GM21390 (cell line): ENCODE measurements at regions not wholly inside any gene's neighbourhood (a gene's known extent, or its start where the extent isn't known, plus 50 kb on each side); places are given as distances from the start of the nearest gene placed in this dataset.

Experiments
- ATAC-seq: cut with Tn5 transposase; IDR thresholded peaks from one replicate; pipeline ENCODE4 v1.9.1; 2021; ENCODE audit not compliant: unreplicated experiment

DNA sequence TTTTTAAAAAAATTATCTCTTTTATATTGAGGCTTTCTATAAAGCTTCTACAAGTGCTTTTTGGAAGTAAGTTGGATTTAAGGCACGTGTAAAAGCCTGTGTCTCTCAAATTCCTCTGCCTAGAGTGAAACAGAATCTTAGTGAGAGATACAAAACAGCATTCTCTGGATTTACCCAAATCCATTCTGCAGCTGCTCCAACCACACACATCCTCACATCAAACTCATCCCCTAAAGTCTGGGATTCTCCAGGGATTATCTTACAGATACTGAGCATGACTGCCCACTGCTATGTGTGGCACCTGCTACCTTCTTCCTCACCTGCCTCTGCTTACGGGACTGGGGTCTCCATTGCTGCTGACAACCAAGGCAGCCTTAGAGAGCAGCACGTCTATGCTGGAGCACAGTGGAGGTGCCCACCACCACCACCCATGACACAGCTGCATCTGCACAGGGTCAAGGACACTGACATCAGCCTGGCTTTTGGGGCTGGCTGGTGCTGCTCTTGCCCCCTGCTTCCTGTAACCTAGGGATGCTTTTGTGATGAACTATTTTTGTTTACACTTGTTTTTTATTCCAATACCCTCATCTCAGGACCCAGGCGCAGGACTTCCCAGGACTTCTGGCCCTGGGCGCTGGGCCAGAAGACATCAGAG is 139.2 kb upstream of the NAMPT start:
- ATAC-seq = no peak

DNA sequence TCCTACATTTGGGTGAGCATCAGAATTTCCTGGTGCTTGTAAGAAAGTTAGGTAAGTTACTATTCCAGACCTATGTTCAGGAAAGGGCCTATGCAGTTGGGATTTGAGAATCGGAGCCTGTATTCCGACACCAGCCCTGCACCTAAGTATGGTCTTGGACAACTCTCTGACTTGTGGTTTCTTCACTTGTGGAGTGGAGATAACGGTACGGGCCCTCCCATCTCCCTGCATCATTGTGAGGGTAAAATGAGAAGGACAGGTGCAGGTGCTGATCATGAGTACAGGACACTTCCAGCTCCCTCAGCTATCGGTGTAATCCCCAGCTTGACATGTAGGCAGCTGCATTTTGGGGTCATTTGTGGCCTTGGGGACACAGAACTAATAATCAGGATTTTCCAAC is 138.3 kb upstream of the NAMPT start:
- ATAC-seq = no peak

DNA sequence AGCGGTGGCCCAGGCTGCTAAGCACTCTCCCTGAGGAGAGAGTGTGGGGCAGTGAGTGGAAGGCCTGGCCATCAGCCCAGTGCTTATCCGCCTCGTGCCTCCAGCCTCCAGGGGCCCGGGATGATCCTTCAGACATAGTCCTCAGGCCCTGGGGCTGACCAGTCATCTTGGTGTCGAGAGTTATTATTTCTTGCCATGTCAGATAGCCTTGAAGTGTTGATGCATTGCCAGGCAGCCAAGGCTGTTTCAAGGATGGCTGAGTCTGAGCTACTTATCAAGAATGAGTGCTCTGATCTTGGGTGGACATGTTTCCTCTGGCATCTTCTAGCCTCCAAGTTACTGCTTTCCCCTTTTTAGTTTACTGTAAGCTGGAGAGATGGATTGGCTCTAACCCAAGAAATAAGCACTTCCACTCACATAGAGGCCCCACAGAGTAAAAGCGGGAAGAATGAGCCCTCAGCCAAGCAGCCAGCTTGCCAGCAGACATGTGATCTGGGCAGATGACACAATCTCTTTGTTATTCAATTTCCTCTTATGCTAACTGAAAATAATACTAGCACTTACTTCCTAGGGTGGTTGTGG is 136.5 kb upstream of the NAMPT start:
- no peak for ATAC-seq

DNA sequence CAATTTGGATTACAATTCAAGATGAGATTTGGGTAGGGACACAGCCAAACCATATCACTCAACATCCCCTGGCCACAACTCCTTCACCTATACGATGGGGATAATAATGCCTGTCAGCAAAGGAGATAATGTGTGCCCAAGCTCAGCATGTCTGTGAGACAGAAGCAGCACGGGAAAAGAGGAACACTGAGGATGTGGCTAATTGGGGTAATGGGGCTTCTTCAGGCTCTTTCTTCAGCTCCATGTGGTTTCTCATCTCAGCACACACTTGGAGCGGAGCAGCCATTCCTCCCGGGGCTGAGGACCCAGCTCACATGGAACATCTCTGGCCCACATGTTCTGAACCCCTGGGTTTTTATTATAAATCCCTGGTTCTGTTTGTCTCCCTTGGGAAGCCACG is 136.0 kb upstream of the NAMPT start:
- no peak for ATAC-seq

DNA sequence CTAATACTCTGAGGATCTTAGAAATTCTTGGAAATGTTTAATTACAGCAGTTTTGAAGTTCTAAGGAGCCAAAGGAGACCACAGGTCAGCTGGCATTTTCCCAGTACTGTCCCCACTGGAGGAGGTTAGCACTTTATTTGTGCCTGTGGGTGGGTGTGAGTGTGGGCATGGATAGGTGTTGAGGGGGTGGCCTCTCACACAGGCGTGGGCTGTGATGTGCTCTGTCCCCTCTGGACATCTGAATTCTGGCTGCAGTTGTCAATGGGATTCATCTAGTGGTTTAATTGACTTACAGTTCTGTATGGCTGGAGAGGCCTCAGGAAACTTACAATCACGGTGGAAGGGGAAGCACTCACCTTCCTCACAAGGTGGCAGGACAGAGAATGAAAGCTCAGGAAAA is 135.4 kb upstream of the NAMPT start:
- ATAC-seq = no peak

DNA sequence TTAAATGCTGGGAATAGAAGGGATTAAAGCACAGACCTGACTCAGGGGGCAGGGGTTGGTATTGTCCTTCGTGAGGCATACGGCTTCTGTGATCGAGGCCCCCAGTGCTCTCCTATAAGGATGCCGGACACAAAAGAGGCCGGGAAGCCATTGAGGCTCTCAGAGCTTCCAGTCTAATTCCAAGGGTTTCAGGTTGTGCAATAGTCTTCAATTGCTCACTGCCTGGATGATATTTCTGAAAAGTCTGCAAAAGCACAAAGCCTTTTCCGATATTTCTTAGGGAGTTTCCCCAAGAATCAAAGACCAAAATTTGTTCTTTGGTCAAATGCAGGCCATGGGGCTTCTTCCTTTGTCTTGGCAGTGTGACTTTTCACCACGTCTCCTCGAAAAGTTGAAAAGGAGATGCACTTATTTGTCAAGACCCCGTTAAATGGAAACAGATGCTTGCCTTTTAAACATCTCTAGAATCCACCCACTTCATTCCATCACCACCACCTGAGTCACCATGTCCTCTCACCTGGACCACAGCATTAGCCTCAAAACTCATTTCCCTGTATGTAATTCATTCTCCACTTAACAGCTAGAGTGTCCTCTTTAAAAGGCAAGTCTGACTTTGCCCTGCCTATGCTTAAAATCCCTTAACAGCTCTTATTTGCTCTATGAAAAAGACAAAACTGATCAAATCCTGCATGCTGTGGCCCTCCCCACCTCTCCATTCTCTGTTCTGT is 134.8 kb upstream of the NAMPT start:
- no peak for ATAC-seq

DNA sequence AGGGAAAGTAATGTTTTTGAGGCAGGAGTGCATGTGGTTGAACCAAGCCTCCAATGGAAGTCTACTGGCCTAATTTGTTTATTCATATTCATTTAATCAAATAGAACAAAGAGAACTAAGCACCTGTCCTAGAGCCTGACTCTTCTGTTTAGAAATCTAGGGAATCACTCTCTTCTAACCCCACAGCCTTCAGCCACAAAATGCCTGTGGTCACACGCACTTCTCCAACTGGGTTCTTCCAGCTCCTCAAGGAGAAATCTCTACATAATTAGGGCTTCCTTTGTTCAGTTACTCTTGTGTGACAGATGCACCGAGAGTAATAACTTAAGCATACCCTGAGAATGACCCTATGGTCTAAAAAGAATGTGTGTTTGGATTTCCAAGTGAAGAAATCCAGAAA is 133.7 kb upstream of the NAMPT start:
- ATAC-seq = no peak

DNA sequence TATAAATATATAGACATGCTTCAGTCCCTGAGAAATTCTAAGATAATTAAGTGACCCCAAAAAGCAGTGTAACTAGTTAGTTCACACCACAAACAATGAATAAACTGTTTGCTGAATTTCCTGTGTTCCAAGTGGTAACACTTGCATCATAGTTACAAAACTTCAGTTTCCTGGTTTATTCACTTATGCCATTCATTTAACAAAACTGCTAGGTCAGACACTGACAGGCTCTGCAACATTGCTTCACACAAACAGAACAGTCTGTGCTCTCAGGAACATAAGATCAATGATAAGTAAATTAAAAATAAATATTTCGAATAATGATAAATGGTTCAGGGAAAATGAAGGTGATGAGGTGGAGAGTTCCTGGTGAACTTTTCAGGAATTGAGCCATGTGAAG is 133.3 kb upstream of the NAMPT start:
- ATAC-seq = no peak

DNA sequence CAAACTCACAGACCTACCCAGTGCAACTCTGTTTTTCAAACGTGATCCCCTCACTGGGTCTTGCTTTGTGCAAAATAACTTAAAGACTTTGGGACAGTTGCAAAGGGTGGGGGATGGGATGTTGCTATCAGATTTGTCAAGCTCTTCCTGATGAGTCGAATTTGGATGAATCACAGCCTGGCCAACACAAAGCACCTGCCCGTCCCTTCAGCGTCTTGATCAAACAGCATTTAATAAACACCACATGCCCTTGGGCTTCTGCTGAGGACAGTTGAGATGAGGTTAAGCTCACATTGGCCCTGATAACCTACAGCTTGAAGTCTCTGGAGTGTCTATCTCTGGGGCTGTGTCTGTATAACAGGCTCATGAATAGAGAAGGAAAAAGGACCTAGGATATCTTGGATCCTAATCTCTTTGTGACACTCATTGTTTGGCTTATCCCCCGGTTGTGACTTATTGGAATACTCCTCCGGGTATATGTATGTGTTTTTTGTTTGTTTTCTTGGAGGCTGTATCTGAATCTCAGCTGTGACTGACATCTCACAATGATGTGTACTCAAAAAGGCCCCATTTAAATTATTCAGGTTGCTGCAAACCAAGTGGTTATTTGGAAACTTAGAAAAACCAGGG is 132.6 kb upstream of the NAMPT start:
- ATAC-seq = no peak

DNA sequence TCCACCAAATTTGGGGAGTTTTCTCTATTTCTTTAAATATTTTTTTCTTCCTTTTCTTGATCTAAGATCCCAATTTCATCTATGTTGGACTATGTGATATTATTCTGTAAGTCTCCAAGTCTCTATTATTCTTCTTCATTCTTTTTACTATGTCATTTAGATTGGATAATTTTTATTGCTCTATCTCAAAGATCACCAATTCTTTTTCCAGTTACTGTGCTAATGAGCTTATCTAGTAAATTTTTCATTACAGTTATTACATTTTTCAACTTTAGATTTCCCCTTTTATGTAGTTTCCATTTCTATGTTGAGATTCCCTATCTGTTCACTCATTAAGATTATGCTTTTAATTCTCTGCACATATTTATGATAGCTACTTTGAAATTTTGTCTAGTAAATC is 131.6 kb upstream of the NAMPT start:
- ATAC-seq = no peak

DNA sequence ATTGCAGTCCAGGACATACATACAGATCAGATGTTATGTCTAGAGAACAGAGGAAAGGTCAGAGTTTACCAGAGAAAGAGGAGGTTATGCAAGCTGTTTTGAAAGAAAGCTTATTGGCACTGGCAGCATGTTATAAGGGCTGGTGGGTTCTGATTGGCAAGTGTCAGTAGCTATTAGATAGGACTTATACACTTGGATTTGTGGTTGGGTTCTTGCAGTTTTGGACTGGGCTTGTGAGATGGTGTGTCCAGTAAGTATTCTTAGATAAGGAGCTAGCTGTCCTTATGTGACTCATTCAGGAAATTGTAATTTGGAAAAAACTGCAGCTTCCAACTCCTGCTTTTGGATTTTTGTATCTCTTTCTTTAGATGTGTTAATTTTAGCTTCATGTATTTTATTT is 130.7 kb upstream of the NAMPT start:
- no peak for ATAC-seq

DNA sequence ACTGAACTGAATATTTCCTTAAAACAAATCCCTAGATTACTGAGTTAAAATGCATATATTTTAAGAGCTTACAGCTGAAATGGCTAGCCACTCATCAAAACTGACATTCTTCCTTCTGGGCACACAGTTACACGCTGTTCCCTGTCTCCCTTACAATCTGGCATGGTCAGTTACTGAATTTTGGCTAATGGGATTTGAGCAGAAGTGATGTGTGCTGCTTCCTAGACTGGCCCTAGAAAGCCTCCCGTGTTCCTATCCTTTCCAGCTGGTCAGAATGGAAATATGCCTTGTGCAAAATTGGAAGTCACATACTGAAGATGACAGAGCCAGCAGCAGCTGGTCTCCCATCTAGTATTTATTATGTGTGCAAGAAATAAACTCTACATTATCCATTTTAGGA is 128.7 kb upstream of the NAMPT start:
- ATAC-seq = no peak

DNA sequence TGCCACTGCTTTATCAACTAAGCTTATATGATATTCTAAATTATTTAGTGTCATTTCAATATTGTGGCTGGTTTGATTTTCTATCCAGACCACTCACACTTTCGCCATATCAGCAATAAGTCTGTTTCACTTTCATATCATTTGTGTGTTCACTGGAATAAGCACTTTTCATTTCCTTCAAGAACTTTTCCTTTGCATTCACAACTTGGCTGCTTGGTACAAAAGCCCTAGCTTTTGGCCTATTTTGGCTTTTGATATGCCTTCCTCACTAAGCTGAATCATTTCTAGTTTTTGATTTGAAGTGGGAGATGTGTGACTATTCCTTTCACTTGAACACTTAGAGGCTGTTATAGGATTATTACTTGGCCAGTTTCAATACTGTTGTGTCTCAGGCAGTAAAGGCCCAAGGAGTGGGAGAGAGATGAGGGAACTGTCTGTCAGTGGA is 120.9 kb upstream of the NAMPT start:
- ATAC-seq = no peak

DNA sequence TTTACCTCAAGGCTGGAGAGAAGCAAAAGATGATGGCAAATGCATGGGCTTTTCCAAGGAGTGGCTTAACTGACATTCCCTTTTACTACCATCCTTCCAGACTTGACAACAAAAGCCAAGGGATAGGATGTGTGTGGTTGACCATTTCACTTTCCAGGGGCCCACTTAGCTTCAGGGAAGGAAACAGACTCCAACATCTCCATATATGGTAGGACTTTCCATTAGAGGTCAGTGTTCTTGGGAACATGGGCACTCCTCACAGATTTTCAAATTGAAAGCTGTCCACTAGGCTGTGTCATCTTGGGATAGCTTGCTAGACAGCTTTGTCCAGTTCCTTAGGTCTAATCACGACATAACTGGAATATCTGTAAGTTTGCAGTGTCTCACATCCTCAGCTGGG is 118.1 kb upstream of the NAMPT start:
- no peak for ATAC-seq

DNA sequence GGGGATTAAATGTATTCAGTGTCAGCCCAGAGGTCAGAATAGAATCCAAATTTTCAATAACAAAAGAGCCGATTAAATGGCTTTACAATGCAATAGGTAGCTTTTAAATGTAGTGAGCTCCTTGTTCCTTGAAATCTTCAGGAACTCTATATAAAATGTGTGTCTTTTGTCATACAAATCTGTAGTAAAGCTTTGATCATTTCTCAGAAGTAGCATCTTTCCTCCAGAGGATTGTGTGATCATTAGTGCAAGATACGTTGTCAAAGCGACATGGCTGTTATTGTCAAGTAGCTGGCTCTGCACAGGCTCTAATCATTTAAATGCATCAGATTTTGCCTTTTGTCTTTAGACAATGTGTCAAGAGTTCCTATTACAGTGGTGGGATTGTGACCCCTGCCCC is 116.1 kb upstream of the NAMPT start:
- no peak for ATAC-seq

DNA sequence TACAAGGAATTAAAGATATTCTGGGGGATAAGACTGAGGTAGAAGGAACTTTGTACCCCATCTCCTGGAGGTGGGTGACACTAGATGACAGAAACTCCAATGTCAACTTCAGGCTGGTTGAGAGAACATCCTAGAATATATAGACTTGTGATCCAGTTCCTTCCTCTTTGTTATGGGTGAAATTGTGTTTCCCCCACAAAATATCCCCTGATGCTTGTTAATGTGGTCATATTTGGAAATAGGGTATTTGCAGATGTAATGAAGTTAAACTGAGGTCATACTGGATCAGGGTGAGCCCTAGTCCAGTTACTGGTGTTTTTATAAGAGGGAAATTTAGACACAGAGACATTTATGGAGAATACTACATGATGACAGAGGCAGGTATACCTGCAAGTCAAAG is 114.0 kb upstream of the NAMPT start:
- ATAC-seq = no peak

DNA sequence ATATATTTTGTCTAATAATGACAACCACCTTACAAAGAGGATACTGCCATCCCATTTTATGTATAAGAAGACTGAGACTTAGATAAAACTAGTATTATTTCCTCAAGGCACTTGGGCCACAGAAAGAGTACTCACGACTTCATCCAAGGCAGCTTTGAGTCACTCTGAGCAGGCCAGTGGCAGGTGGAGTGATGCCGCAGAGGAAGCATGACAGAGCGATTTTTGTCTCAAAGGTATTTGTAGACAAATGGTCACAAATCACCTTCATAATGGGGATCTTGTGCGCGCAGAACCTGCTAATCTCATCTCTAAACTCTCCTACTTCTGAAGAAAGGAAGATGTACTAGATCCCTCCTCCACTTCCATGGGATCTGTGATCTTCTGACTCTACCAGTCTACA is 113.2 kb upstream of the NAMPT start:
- ATAC-seq = no peak

DNA sequence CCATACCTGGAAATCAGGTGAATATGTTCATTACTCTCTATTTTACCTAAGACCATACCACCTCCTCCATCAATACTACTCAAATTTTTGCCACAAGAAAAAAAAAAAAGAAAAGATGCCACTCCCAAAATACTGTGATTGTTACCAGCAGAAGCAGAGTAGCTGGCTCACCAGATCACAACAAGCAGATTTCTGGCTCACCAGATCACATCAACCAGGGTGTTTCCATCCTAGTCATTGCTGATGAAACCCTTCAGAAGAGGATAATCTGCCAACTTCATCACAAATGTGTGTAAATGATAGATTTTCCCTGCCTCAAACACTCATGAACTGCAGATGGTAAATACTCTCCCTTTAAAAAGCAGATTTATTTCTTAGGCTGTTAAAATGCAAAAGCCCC is 109.7 kb upstream of the NAMPT start:
- no peak for ATAC-seq

DNA sequence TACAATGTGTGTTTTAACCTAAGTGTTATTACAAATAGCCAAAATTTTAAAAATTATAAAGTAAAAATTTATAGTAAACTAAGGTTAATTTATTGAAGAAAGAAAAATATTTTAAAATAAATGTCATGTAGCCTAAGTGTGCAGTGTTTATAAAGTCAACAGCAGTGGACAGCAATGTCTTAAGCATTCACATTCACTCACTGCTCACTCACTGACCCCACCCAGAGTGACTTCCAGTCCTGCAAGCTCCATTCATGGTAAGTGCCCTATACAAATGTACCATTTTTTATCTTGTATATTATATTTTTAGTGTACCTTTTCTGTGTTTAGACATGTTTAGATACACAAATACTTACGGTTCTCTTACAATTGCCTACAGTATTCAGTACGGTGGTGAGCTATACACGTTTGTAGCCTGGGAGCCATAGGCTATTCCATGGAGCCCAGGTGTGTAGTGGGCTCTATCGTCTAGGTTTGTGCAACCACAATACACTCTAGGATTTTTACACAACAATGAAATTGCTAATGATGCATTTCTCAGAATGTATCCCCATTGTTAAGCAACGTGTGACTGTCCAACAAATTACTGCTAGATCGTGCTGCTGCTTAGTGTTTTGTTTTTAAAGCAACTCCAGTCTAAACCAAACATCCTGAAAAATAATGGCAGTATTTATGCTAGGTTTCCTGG is 108.9 kb upstream of the NAMPT start:
- ATAC-seq = no peak

DNA sequence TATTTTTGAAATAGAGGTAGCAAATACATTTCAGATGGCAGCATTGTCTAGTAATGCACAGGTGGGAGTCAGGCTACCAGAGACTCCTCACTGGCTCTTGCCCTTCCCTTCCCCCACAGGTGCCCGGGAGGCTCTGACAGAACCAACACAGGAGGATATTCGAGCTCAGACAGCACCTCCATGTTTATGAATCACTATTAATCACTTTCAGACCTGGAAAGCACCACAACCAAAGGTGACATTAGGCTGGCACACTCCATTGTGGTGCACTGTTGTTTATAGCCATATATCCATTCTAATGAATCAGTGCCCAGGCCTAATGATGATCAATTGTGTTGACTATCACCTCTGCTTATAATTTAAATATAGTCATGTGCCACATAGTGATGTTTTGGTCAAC is 107.8 kb upstream of the NAMPT start:
- ATAC-seq = no peak

DNA sequence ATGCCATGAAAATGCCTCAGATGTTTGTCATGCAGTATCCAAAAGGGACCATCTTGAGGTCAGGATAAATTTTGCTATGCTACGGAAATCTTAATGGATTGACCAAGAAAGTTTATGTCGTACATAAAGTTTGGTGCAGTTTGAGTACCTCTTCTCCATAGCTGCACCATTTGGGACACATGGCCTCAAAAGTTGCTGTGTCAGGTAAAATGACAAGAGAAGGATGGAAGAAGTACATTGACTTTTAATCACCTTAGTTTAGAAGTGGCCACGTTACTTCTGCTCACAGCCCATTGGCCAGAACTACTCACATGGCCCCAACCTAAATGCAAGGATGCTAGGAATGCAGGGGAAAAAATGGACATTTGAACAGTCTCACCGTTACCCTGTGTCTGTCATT is 107.4 kb upstream of the NAMPT start:
- ATAC-seq = no peak

DNA sequence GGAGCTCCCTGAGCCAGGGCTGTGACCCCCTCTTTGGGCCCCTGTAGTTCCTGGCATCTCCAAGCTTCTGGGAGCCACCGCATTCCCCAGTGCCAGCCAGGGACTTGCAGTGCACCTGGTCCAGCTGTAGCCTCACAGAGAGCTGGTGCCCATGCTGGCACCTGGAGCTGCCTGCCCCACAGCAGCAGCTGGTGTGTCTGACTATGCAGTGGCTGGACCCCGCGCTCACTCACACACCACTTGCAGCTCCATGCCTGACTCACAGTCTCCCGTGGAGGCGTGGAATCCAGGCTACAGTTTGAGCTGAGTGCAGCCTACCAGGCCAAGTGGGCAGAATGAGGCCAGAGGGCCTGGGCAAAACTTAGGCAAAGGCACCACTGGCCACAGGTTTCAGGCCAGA is 102.2 kb upstream of the NAMPT start:
- no peak for ATAC-seq
